PC-3 (cell line): ENCODE measurements at regions not wholly inside any gene's neighbourhood (a gene's known extent, or its start where the extent isn't known, plus 50 kb on each side); places are given as distances from the start of the nearest gene placed in this dataset.

Experiments
- ATAC-seq: fragments of 200-7000 bp; cut with Tn5 transposase; 2 replicates; pipeline ENCODE4 v1.9.1; 2020; ENCODE audit warnings: mild to moderate bottlenecking, moderate library complexity
- BruUV-seq: library from RNA; stranded (reverse); fragments of 400-500 nt; replicated peaks from 2 replicates; lab custom pipeline; 2021; lab: Mats Ljungman, UMichigan
- CTCF ChIA-PET: fragments of 300-600 bp; sonication (Branson Sonifier 250); formaldehyde crosslinking; loops from one replicate; lab custom pipeline; 2022; ENCODE audit warnings: antibody characterized with exemption; lab: Charles Lee
- POLR2A ChIA-PET: fragments of 300-600 bp; sonication (Branson Sonifier 250); formaldehyde crosslinking; loops from one replicate; lab custom pipeline; 2022; ENCODE audit warnings: antibody characterized with exemption; ENCODE audit not compliant: unreplicated experiment; lab: Charles Lee
- DNase-seq: peaks from one replicate; pipeline ENCODE4 v3.0.0-alpha.2; 2015
- H2AFZ ChIP-seq: fragments of 300-600 bp; sonication (generic); 2 replicates; pipeline ENCODE4 v1.6.0; 2016; ENCODE audit warnings: antibody characterized with exemption, low read length
- H3F3A ChIP-seq: fragments of 300-600 bp; sonication (generic); one replicate; pipeline ENCODE4 v1.6.0; 2017; ENCODE audit warnings: antibody characterized with exemption, low read length, control low read depth, mild to moderate bottlenecking; ENCODE audit not compliant: unreplicated experiment
- H3K27ac ChIP-seq: fragments of 300-600 bp; sonication (generic); 2 replicates; pipeline ENCODE4 v1.5.1; 2016; ENCODE audit warnings: mild to moderate bottlenecking, low read length
- H3K27me3 ChIP-seq: fragments of 300-600 bp; sonication (generic); 2 replicates; pipeline ENCODE4 v1.6.1; 2016; ENCODE audit warnings: low read length, mixed read lengths
- H3K36me3 ChIP-seq: fragments of 300-600 bp; sonication (generic); 2 replicates; pipeline ENCODE4 v1.6.1; 2016; ENCODE audit warnings: low read depth, mixed run types, low read length, mixed read lengths
- H3K4me1 ChIP-seq: fragments of 300-600 bp; sonication (generic); 2 replicates; pipeline ENCODE4 v1.5.1; 2016; ENCODE audit warnings: low read length; ENCODE audit not compliant: insufficient read depth
- H3K4me2 ChIP-seq: fragments of 300-600 bp; sonication (generic); 2 replicates; pipeline ENCODE4 v1.6.0; 2016; ENCODE audit warnings: low read length
- H3K4me3 ChIP-seq: fragments of 300-600 bp; sonication (generic); 2 replicates; pipeline ENCODE4 v1.5.1; 2016; ENCODE audit warnings: mild to moderate bottlenecking, low read length, mixed read lengths
- H3K79me2 ChIP-seq: fragments of 300-600 bp; sonication (generic); 2 replicates; pipeline ENCODE4 v1.6.1; 2017; ENCODE audit warnings: low read length, mixed read lengths
- H3K9ac ChIP-seq: fragments of 300-600 bp; sonication (generic); 2 replicates; pipeline ENCODE4 v1.6.0; 2016; ENCODE audit warnings: mild to moderate bottlenecking, low read length
- H3K9me2 ChIP-seq: fragments of 300-600 bp; sonication (generic); replicated peaks from 2 replicates; pipeline ENCODE4 v1.6.1; 2016; ENCODE audit warnings: mixed run types, low read length, mixed read lengths
- H3K9me3 ChIP-seq: fragments of 300-600 bp; sonication (generic); 2 replicates; pipeline ENCODE4 v1.6.1; 2016; ENCODE audit warnings: low read length, mixed read lengths
- H4K20me1 ChIP-seq: fragments of 300-600 bp; sonication (generic); 2 replicates; pipeline ENCODE4 v1.6.1; 2016; ENCODE audit warnings: low read length, mixed read lengths
- EZH2 ChIP-seq: fragments of 300-600 bp; sonication (generic); IDR thresholded peaks from one replicate; pipeline ENCODE4 v1.6.1; 2017; ENCODE audit warnings: antibody characterized with exemption, mild to moderate bottlenecking, low read length; ENCODE audit not compliant: unreplicated experiment
- EZH2phosphoT487 ChIP-seq: fragments of 300-600 bp; sonication (generic); IDR thresholded peaks from 2 replicates; pipeline ENCODE4 v1.6.1; 2018; ENCODE audit warnings: mild to moderate bottlenecking, antibody characterized with exemption, low read length, borderline replicate concordance
- intact Hi-C: fragments of 100-400 bp; cut with micrococcal nuclease; formaldehyde crosslinking; loops from 2 replicates; pipeline ENCODE4 v1.9.0; 2023
- TF ChIP-seq, protein P1 (sequence below): fragments of 300-600 bp; sonication (generic); conservative IDR thresholded peaks from 2 replicates; pipeline ENCODE4 v1.5.1; 2017; ENCODE audit warnings: antibody characterized with exemption, low read depth, mild to moderate bottlenecking, low read length

DNA sequence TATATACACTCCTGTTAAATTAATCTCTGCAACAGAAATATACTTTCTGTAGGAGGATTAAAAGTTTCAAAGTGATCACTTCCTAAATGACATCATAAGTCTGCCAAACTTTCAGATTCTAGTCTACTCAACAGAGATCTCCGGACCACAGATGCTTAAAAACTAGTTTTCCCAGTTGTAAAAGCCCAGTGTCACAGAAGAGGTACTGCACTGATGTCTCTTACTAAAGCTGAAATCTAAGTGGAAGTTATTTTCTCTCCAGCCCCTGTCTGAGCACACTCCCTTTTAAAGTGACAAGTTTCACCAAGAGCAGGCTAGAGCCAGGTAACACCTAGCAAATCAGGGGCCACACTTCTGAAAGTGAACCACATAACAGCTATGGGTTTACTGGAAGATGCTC, 71.6 kb upstream of the DST start:
- intact Hi-C loops: no loop called here
- Histone ChIP-seq H3F3A (peaks cover 26% of the 10 kb centered on the region), H3K4me2 (peak overlapping the region; percentile 68), H3K9me3 (no peaks in the 10 kb centered on the region), H3K36me3 (peaks cover 5% of the 10 kb centered on the region; the same call in 1 of the 2 replicates), H3K4me3 (peak overlapping the region; percentile 35; the same call in 1 of the 2 replicates), H4K20me1 (no peaks in the 10 kb centered on the region), H3K27ac (peak overlapping the region; percentile 83), H3K79me2 (peaks cover 46% of the 10 kb centered on the region), H3K9me2 (no peaks in the 10 kb centered on the region), H3K27me3 (no peaks in the 10 kb centered on the region), H2AFZ (no peak overlapping the region), H3K4me1 (peaks cover 52% of the 10 kb centered on the region), H3K9ac (peak overlapping the region; percentile 14; the same call in 1 of the 2 replicates)
- POLR2A ChIA-PET: no interaction called here
- BruUV-seq: no TSS peak
- peak; percentile 29 for ATAC-seq
- TF ChIP-seq EZH2 (no peak), EZH2phosphoT487 (no peak)
- TF ChIP-seq, protein P1, sequence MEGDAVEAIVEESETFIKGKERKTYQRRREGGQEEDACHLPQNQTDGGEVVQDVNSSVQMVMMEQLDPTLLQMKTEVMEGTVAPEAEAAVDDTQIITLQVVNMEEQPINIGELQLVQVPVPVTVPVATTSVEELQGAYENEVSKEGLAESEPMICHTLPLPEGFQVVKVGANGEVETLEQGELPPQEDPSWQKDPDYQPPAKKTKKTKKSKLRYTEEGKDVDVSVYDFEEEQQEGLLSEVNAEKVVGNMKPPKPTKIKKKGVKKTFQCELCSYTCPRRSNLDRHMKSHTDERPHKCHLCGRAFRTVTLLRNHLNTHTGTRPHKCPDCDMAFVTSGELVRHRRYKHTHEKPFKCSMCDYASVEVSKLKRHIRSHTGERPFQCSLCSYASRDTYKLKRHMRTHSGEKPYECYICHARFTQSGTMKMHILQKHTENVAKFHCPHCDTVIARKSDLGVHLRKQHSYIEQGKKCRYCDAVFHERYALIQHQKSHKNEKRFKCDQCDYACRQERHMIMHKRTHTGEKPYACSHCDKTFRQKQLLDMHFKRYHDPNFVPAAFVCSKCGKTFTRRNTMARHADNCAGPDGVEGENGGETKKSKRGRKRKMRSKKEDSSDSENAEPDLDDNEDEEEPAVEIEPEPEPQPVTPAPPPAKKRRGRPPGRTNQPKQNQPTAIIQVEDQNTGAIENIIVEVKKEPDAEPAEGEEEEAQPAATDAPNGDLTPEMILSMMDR: no peak
- CTCF ChIA-PET: no interaction called here
- DNase-seq: peak; percentile 66

DNA sequence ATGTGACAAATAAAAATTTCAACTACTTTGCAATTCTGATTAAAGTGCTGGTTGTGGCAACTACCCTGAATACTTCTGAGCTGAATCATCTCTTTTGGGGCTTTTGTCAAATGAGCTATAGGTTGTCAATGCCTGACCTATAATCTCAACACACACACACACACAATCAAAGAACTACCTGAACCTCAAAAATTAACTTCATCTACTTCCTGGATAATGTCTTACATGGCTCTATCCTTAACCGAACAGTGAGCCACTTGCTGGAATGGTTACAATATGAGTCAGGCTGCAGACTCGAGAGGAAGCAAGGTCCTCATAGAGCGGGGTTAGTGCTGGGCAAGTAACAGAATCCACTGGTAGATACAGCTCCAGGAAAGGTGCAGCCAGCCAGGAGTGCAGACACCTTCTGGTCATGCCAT, 70.6 kb upstream of the DST start:
- Histone ChIP-seq H3K79me2 (peaks cover 45% of the 10 kb centered on the region), H3K36me3 (peaks cover under 1% of the 10 kb centered on the region; the same call in 1 of the 2 replicates), H2AFZ (peak overlapping the region; percentile 24; the same call in 1 of the 2 replicates), H4K20me1 (no peaks in the 10 kb centered on the region), H3K4me3 (peak overlapping the region; percentile 20; the same call in 1 of the 2 replicates), H3K9ac (0 out of 2 replicates have a peak overlapping the region, but pooled peaks have one; percentile 6), H3K4me2 (peak overlapping the region; percentile 68), H3K27me3 (no peaks in the 10 kb centered on the region), H3K9me3 (no peaks in the 10 kb centered on the region), H3K27ac (peak overlapping the region; percentile 83), H3F3A (peaks cover 30% of the 10 kb centered on the region), H3K9me2 (no peaks in the 10 kb centered on the region), H3K4me1 (peaks cover 62% of the 10 kb centered on the region)
- peak; percentile 92 for DNase-seq
- BruUV-seq: no TSS peak
- ChIA-PET CTCF (interaction anchor here (1.2 kb wide), 1 partner anchor 44 kb away, joined by 4 read pairs; no protein-coding TSS in a partner anchor), POLR2A (interaction anchor here (0.9 to 1.0 kb wide), 2 partner anchors 17 to 131 kb away, joined by 4 to 5 read pairs; no protein-coding TSS in a partner anchor)
- ATAC-seq: peak; percentile 77
- intact Hi-C loops: loop anchor here (2.0 kb wide), 1 partner anchor 138 kb away; no protein-coding TSS in a partner anchor
- TF ChIP-seq, protein P1: no peak
- TF ChIP-seq EZH2phosphoT487 (no peak), EZH2 (no peak)

DNA sequence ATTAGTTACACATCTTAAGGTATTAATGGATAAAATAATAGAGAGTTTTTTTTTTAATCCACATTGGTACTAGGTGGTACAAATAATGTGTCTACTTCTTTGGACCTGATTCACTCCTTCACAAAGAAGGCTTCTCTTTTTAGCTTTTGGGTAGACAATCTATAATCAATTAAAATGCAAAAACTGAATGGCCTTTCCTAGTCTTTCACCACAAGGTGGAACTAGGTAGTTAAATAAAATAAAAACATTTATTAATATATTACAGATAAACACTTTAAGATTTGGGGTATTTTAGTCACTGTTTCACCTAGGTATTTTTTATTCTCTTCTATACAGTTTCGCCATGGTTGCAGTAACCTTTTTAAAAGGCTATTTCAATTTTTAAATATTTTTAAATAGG, 68.3 kb upstream of the DST start:
- Histone ChIP-seq H3F3A (peaks cover 29% of the 10 kb centered on the region), H3K9me3 (no peaks in the 10 kb centered on the region), H3K9ac (no peak overlapping the region), H3K4me3 (no peak overlapping the region), H3K27me3 (no peaks in the 10 kb centered on the region), H4K20me1 (no peaks in the 10 kb centered on the region), H3K4me1 (peaks cover 57% of the 10 kb centered on the region), H3K9me2 (no peaks in the 10 kb centered on the region), H3K27ac (no peak overlapping the region), H2AFZ (no peak overlapping the region), H3K36me3 (no peaks in the 10 kb centered on the region), H3K4me2 (no peak overlapping the region), H3K79me2 (peaks cover 47% of the 10 kb centered on the region)
- TF ChIP-seq EZH2phosphoT487: no peak
- TF ChIP-seq EZH2: no peak
- TF ChIP-seq, protein P1: peak; percentile 29; the same call in 1 of the 2 replicates
- intact Hi-C loops: no loop called here
- no TSS peak for BruUV-seq
- no peak for DNase-seq
- ChIA-PET CTCF (interaction anchor here (0.6 to 1.4 kb wide), 2 partner anchors 48 to 52 kb away, joined by 3 to 6 read pairs; no protein-coding TSS in a partner anchor), POLR2A (no interaction called here)
- no peak for ATAC-seq
